ENCODE measurements at regions not wholly inside any gene's neighbourhood (a gene's known extent, or its start where the extent isn't known, plus 50 kb on each side); places are given as distances from the start of the nearest gene placed in this dataset.

DNA sequence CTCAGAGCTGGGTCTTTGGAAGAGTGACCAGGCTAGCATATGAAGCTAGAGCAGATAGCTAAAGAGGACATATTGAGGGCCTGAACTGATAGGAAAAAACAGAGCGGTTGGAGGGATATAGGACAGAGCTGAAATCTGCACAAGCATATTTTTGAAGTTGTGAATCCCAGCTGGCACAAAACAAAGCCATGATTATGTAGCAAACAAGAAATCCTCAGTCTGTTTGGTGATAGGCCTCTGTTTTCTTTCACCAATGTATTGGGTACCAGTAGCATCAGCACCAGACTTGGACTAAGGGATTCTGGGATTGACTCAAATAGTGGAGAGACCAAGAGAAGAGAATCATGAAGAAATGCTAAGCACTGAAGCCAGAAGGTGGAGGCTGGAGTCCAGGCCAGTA, 151.0 kb downstream of the FAM43A start:
- DNase-seq (ENCODE audit: low read depth) = no peak

GRCh38 chr3:194837457-194838127, 151.9 kb downstream of the FAM43A start:
- no peak for DNase-seq (ENCODE audit: low read depth)

DNA sequence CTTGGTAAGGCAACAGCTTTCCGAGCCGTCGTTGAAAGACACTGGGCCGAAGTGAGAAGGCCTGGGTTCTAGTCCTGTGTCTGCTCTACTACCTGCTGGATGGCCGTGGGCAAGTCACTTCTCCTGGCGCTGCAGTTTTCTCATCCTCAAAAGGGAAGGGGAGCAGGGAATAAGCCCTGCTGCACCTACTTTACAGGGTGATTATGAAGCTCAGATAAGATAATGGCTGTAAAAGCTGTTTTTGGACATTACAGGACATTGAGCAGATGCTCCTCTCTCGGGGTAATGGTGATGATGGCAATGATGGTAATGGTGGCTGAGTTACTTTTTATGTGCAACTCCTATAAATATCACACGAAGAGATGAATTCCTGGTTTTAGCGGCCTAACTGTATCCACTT, 152.6 kb downstream of the FAM43A start:
- no peak for DNase-seq (ENCODE audit: low read depth)

- DNase-seq (ENCODE audit: low read depth) = no peak
These were observed 155.2 kb downstream of the FAM43A start for GRCh38 chr3:194840661-194841514.

- DNase-seq (ENCODE audit: low read depth) = no peak
These were observed 155.8 kb downstream of the FAM43A start for GRCh38 chr3:194841515-194841841.

DNA sequence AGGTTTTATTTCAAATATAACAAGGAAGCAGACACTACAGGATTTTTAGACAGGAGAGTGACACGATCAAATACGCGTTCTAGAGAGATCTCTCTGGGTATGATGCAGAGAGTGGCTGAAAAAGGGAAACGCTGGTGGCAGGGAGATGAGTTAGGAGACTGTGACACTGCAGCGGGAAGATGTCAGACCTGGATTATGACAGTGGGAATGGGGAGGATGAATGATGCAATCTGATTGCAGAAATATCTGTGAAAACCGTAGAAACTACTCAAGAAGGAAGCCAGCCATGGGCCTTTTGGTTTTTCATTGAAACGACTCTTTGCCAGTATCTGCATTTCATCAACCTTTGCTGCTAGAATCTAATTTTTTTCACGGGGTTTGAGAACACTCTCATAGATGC, 157.9 kb downstream of the FAM43A start:
- DNase-seq (ENCODE audit: low read depth) = no peak

GRCh38 chr3:194844046-194844445, 158.4 kb downstream of the FAM43A start:
- no peak for DNase-seq (ENCODE audit: low read depth)

GRCh38 chr3:194849166-194849875, 163.6 kb downstream of the FAM43A start:
- DNase-seq (ENCODE audit: low read depth) = no peak

- no peak for DNase-seq (ENCODE audit: low read depth)
These were observed 165.6 kb downstream of the FAM43A start for GRCh38 chr3:194851254-194851653.

GRCh38 chr3:194851941-194852340, 166.3 kb downstream of the FAM43A start:
- DNase-seq (ENCODE audit: low read depth) = no peak

DNA sequence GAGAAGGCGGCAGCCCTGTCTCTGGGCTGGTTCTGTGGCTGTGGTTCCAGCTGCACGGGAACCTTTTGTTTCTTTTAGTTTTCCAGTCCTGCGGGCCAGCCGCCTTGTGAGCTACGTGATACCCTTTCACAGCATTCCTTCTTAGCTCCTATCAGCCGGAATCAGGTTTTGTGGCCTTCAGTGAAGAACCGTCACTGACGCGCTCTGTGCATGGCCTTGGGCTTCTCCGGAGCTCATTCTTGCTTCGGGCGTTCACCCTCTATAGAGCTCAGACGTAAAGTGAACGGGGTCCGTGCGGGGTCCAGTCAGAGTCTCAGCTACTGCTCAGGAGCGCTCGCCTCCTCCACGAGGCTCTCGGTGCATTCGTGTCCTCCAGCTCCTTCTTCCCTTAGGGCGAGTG, 166.7 kb downstream of the FAM43A start:
- DNase-seq (ENCODE audit: low read depth) = no peak

DNA sequence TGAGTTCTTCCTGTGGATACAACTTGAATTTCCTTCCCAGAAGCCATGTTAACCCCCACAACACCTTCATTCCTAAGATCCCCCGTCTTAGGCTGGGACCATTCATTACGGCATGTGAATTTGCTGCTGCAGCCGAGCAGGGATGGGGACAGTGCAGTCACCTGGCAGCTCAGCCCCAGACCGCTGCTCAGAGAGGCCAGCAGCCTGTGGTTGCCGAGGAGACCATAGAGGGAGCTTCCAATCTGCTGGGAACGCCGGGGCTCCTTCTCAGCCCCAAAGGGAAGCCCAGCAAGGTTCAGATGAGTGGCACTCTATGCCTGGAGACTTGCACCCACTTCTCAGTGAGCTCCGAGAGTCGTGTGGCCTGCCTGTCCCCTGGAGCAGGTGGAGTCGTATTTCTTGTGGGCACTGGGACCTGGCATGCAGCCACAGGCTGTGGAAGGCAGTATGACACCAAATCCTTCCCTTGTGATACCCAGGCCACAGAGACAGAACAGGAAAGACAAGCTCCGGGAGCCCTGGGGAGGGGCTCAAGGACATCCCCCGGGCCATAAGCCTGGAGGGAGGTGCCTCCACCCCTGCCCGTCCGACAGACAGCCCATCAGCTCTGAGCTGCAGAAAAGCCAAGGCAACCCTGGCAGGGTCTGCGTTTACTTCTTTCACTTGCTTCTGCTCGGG, 167.3 kb downstream of the FAM43A start:
- no peak for DNase-seq (ENCODE audit: low read depth)

DNA sequence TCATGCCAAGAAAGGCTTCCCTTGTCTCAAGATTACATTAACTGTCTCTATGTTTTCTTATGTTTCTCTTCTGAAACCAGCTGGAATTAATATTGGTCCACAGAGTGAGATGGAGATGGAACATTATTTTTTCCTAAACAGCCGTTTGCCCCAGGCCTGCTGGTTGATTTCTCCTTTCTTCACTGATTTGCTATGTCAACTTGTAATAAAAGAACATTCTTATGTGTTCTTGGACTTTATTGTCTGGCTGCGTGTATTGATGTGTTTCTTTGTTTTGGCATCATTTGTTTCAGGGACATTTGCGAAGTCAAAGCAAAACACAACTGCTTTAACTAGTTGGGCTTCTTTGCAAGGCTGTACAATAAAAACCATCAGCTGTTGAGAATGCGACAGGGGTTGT, 168.5 kb downstream of the FAM43A start:
- DNase-seq (ENCODE audit: low read depth) = no peak

DNA sequence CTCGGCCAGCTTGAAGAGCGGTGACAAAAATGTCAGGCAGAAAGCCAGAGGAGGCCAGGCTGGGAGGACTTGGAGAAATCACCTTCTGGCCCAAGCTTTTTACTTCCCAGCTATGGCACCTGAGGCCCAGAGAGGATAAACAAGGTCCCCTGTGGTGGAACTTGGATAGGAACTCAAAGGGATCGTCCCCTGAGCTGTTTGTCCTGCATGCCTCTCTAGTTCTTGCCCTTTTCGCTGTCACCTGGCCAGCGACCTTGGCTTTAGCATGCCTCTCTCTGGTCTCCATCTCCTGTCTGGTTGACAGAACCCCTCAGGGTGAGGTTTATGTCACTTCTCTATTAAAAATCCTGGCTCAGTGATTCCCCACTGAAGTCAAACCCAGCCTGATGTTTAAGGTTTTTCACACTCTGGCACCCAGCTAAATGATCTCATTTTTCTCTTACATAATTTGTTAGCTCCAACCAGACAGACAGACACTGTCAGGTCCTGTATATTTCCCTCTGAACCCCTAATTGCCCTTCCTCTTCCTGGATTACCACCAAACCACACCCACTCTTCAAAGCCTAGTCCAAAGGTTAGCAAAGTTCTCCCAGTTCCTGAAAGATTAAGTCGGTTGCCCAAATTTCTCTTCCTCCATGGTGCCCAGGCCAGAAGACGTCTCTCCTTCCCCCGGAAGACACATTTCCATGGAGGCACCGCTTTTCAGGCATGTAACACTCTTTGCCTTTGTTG, 169.1 kb downstream of the FAM43A start:
- no peak for DNase-seq (ENCODE audit: low read depth)

GRCh38 chr3:194856296-194856695, 170.6 kb downstream of the FAM43A start:
- no peak for DNase-seq (ENCODE audit: low read depth)

GRCh38 chr3:194857469-194858113, 171.9 kb downstream of the FAM43A start:
- no peak for DNase-seq (ENCODE audit: low read depth)

DNA sequence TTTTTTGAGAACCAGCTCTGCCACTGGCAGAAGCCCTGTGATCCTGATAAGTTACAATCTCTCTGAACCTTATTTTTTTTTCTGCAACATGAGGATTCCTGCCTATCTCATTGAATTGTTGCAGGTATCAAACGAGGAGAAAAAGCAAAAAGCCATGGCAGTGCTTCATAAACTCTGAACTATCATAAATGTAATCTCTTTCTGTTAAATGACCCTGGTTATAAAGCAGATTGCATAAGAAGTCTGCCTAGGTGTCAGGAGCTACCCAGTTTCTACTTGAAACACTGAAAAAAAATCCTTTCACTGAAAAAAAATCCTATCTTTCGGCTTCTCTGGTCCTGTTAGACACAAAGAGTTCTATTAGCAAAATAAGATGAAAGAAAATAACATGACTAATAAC, 172.7 kb downstream of the FAM43A start:
- no peak for DNase-seq (ENCODE audit: low read depth)

DNA sequence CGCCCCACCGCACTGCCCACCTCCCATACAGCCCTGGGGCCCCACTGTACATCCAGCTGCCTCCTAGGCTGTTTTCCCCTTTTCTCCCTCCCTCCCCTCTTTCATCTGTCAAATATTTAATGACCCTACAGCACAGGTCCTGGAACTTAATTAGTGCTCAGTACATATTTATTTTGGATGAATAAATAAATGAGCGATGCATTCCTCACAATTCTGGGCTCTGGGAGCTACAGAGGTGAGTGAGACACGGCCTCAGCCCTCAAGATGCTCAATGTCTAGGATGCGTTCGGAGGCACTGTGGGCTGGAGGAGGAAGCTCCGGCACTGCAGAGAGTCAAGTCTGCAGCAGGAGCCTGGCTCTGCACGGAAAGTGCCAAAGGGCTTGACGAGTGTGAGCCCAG, 175.0 kb downstream of the FAM43A start:
- DNase-seq (ENCODE audit: low read depth) = no peak

DNA sequence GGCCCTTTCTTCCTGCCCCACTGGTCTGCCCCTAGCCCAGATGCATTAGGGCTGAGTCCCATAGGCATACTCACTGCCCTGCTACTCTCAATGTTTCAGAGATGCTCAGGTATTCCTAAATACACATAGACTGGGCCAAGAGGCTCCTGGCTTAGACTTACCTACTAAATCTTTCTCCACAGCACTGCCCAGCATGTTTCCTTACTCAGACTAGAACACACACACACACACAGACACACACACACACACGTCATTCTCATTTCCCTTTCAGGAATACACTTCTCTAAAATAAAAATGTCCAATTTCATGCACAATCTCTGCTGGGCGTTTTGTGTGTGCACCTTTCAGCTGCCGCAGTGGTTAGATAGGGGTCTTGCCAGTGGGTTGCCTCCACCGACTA, 175.7 kb downstream of the FAM43A start:
- no peak for DNase-seq (ENCODE audit: low read depth)

DNA sequence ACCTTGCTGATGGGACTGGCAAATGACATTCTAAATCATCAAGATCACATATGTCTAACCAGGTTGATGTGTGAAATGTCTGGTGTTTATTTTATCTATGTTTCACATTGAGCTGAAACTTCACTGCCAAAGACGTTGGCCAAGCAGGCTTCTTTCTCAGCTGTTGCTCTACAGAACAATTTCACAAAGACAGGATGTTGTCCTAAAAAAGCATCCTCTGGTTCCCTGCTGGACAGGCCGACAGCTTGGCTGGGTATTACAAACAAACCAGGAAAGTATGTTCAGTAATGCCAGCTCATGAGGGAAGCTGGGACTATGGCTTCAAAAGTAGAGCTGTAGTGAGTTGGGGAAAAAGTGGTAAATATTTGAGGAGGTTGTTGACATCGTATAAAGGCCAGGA, 179.4 kb downstream of the FAM43A start:
- DNase-seq (ENCODE audit: low read depth) = no peak

GRCh38 chr3:194865615-194866014, 179.9 kb downstream of the FAM43A start:
- no peak for DNase-seq (ENCODE audit: low read depth)
